PFSK-1 (cell line): ENCODE measurements at regions not wholly inside any gene's neighbourhood (a gene's known extent, or its start where the extent isn't known, plus 50 kb on each side); places are given as distances from the start of the nearest gene placed in this dataset.

ENCODE experiments used
- FOXP2 ChIP-seq: optimal IDR thresholded peaks from 2 replicates; pipeline ENCODE3; 2011; ENCODE audit warnings: borderline replicate concordance, control low read depth, inconsistent platforms; ENCODE audit not compliant: insufficient read depth; ENCODE audit errors: extremely low read length, extremely low read depth
- POLR2AphosphoS5 ChIP-seq: IDR thresholded peaks from 2 replicates; pipeline ENCODE4 v1.6.1; 2012; ENCODE audit warnings: low read depth, mild to moderate bottlenecking, control low read depth, low read length, moderate library complexity
- REST ChIP-seq, 2 experiments: IDR thresholded peaks; 2 replicates each; pipeline versions ENCODE4 v1.6.1 to v1.8.0; 2011 to 2012; ENCODE audit warnings: low read depth in 2 of 2, low read length in 2 of 2, control low read depth in 1 of 2, inconsistent platforms in 1 of 2, mild to moderate bottlenecking in 1 of 2, moderate library complexity in 1 of 2; ENCODE audit not compliant: insufficient read depth in 1 of 2
- TAF1 ChIP-seq: IDR thresholded peaks from 2 replicates; pipeline ENCODE4 v1.6.1; 2012; ENCODE audit warnings: low read length, control low read depth, borderline replicate concordance; ENCODE audit not compliant: insufficient read depth

- TF ChIP-seq POLR2AphosphoS5 (no peak), REST (IDR thresholded peaks at IDR 0.05; ENCODE audit: insufficient read depth in 1 of 2, low read depth in 2 of 2, low read length in 2 of 2) (no peak), TAF1 (no peak), FOXP2 (no peak)
These were observed 64.3 kb upstream of the DDHD1 start for GRCh38 chr14:53217316-53217994.
